ENCODE measurements at regions not wholly inside any gene's neighbourhood (a gene's known extent, or its start where the extent isn't known, plus 50 kb on each side); places are given as distances from the start of the nearest gene placed in this dataset.

DNA sequence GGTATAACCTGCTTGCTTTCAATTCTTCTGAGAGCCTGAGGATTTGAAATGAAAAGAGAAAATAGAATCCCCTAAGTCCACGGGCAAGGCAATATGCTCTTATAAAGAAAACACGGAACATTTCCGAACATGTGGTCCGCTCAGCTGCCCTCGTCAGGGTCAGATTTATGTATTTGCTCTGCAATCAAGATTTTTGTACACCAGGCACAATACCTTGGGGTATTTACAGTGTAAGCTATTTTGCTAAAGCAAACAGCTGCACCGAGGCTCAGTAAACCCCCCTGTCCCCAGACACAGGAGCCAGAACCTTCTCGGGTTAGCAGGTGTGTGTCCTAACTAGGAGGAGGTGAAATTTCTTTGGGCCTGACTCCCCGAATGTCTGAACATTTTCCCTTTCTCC, 155.8 kb upstream of the LRIG1 start:
- H3K4me3 ChIP-seq, result no peak overlapping the region
- H3K36me3 ChIP-seq (ENCODE audit: control insufficient read depth, insufficient read depth, low read length), result no peaks in the 10 kb centered on the region
- ATAC-seq (no peak), FAIRE-seq (no peak), DNase-seq (ENCODE audit: extremely low read depth in 1 of 4, low spot score in 3 of 4) (no peak)
- CTCF ChIA-PET (ENCODE audit: low intra/inter-chr PET ratio), result no interaction called here
- in situ Hi-C loops (cut with MboI), result no loop called here
- no peaks in the 10 kb centered on the region for H3K9me1 ChIP-seq (ENCODE audit: control insufficient read depth, insufficient read depth, low read length)
- BruUV-seq (replicated peaks), result no TSS peak
- intact Hi-C loops (cut with micrococcal nuclease), result no loop called here
- no peak overlapping the region for H3K27ac ChIP-seq (ENCODE audit: extremely low read depth, low read depth, low read length)
- H3K27me3 ChIP-seq (ENCODE audit: control insufficient read depth in 2 of 2, insufficient read depth in 2 of 2, low read length in 2 of 2), result peaks cover 0 to 10% of the 10 kb centered on the region in 2 experiments; a peak in 2 of 5 replicates
- no peak for TF ChIP-seq ZNF184 (CRISPR knock-in tag; IDR thresholded peaks at IDR 0.05)
- TF ChIP-seq, protein P1, sequence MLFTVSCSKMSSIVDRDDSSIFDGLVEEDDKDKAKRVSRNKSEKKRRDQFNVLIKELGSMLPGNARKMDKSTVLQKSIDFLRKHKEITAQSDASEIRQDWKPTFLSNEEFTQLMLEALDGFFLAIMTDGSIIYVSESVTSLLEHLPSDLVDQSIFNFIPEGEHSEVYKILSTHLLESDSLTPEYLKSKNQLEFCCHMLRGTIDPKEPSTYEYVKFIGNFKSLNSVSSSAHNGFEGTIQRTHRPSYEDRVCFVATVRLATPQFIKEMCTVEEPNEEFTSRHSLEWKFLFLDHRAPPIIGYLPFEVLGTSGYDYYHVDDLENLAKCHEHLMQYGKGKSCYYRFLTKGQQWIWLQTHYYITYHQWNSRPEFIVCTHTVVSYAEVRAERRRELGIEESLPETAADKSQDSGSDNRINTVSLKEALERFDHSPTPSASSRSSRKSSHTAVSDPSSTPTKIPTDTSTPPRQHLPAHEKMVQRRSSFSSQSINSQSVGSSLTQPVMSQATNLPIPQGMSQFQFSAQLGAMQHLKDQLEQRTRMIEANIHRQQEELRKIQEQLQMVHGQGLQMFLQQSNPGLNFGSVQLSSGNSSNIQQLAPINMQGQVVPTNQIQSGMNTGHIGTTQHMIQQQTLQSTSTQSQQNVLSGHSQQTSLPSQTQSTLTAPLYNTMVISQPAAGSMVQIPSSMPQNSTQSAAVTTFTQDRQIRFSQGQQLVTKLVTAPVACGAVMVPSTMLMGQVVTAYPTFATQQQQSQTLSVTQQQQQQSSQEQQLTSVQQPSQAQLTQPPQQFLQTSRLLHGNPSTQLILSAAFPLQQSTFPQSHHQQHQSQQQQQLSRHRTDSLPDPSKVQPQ (CRISPR knock-in tag; IDR thresholded peaks at IDR 0.05; ENCODE audit: borderline replicate concordance), result no peak
- TF ChIP-seq ZNF695 (CRISPR knock-in tag; IDR thresholded peaks at IDR 0.05), result no peak
- TF ChIP-seq, protein P2, sequence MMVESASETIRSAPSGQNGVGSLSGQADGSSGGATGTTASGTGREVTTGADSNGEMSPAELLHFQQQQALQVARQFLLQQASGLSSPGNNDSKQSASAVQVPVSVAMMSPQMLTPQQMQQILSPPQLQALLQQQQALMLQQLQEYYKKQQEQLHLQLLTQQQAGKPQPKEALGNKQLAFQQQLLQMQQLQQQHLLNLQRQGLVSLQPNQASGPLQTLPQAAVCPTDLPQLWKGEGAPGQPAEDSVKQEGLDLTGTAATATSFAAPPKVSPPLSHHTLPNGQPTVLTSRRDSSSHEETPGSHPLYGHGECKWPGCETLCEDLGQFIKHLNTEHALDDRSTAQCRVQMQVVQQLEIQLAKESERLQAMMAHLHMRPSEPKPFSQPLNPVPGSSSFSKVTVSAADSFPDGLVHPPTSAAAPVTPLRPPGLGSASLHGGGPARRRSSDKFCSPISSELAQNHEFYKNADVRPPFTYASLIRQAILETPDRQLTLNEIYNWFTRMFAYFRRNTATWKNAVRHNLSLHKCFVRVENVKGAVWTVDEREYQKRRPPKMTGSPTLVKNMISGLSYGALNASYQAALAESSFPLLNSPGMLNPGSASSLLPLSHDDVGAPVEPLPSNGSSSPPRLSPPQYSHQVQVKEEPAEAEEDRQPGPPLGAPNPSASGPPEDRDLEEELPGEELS (CRISPR knock-in tag; IDR thresholded peaks at IDR 0.05; ENCODE audit: borderline replicate concordance), result no peak
- TF ChIP-seq CBX5 (IDR thresholded peaks at IDR 0.05; ENCODE audit: borderline replicate concordance, low read depth), result no peak
- TF ChIP-seq MTA2 (IDR thresholded peaks at IDR 0.05; ENCODE audit: low read depth), result no peak
- no peak for TF ChIP-seq ZNF3 (CRISPR knock-in tag; IDR thresholded peaks at IDR 0.05)
- TF ChIP-seq RBM34 (IDR thresholded peaks at IDR 0.05; ENCODE audit: borderline replicate concordance, insufficient read depth, low read length), result no peak
- TF ChIP-seq ZNF76 (CRISPR knock-in tag; IDR thresholded peaks at IDR 0.05; ENCODE audit: borderline replicate concordance), result no peak
- no peak for TF ChIP-seq KDM5B (IDR thresholded peaks at IDR 0.05; ENCODE audit: insufficient replicate concordance, low read depth, low read length)
- no peak for TF ChIP-seq PTBP1 (IDR thresholded peaks at IDR 0.05; ENCODE audit: low read depth, low read length)
- no peak for TF ChIP-seq FIP1L1 (IDR thresholded peaks at IDR 0.05; ENCODE audit: low read depth, low read length, poor library complexity, severe bottlenecking)
- no peak for TF ChIP-seq NCOA2 (IDR thresholded peaks at IDR 0.05; ENCODE audit: partially characterized antibody in 2 of 2)
- no peak for TF ChIP-seq SRSF9 (IDR thresholded peaks at IDR 0.05; ENCODE audit: borderline replicate concordance, low read depth, low read length)
- TF ChIP-seq IRF2 (CRISPR knock-in tag; IDR thresholded peaks at IDR 0.05), result no peak
- TF ChIP-seq KDM4B (IDR thresholded peaks at IDR 0.05; ENCODE audit: borderline replicate concordance in 2 of 2, low read depth in 1 of 2), result no peak
- TF ChIP-seq POLR2AphosphoS5 (IDR thresholded peaks at IDR 0.05; ENCODE audit: control insufficient read depth, insufficient read depth, low read depth, low read length), result no peak
- no peaks in the 10 kb centered on the region for H3K4me1 ChIP-seq (replicated peaks in 1 of 2; ENCODE audit: control insufficient read depth in 2 of 2, insufficient read depth in 2 of 2, low read length in 2 of 2)
- H3K9me3 ChIP-seq (replicated peaks; ENCODE audit: control insufficient read depth, insufficient read depth, low read depth, low read length), result no peaks in the 10 kb centered on the region
- H4K20me1 ChIP-seq (replicated peaks; ENCODE audit: control insufficient read depth, insufficient read depth, low read length), result no peaks in the 10 kb centered on the region
- WGBS (ENCODE audit: insufficient coverage, low coverage, missing lambda C conversion rate), result 3% methylated on average over 7 of the region's 8 CpGs
- POLR2A ChIA-PET, result no interaction called here
- H3K9ac ChIP-seq (ENCODE audit: insufficient read depth in 1 of 2, low read depth in 2 of 2, low read length in 2 of 2), result no peak overlapping the region
- no peak overlapping the region for H2AFZ ChIP-seq (ENCODE audit: low read depth, low read length)
- H3K4me2 ChIP-seq (ENCODE audit: insufficient read depth, low read length), result no peak overlapping the region
- H3K79me2 ChIP-seq (ENCODE audit: control insufficient read depth, insufficient read depth, low read length), result no peaks in the 10 kb centered on the region
